ENCODE measurements at regions not wholly inside any gene's neighbourhood (a gene's known extent, or its start where the extent isn't known, plus 50 kb on each side); places are given as distances from the start of the nearest gene placed in this dataset.

GRCh38 chr2:172334988-172335387 is 92.4 kb upstream of the ITGA6 start:
- Mint-ChIP-seq H3K4me1 (peaks cover 23% of the 10 kb centered on the region), H3K4me3 (no peak overlapping the region), H3K27ac (no peak overlapping the region), H3K36me3 (no peaks in the 10 kb centered on the region), H3K9me3 (no peaks in the 10 kb centered on the region), H3K27me3 (ENCODE audit: insufficient read depth, low read depth) (no peaks in the 10 kb centered on the region)
- no peak overlapping the region for H3K4me2 ChIP-seq
- no peaks in the 10 kb centered on the region for H3K27me3 ChIP-seq
- H2AFZ ChIP-seq (replicated peaks) = no peak overlapping the region
- H3F3A ChIP-seq (ENCODE audit: low read depth) = no peaks in the 10 kb centered on the region
- H3K36me3 ChIP-seq = no peaks in the 10 kb centered on the region
- H3K9ac ChIP-seq = no peak overlapping the region
- H3K79me2 ChIP-seq (ENCODE audit: low read depth) = no peaks in the 10 kb centered on the region
- no peaks in the 10 kb centered on the region for H4K20me1 ChIP-seq (ENCODE audit: low read depth)
- H3K4me3 ChIP-seq = no peak overlapping the region
- TF ChIP-seq EZH2 (IDR thresholded peaks at IDR 0.05) (no peak), EZH2phosphoT487 (IDR thresholded peaks at IDR 0.05) (no peak), CTCF (IDR thresholded peaks at IDR 0.05) (no peak)
- peaks cover 5% of the 10 kb centered on the region for H3K4me1 ChIP-seq
- no peaks in the 10 kb centered on the region for H3K9me3 ChIP-seq (ENCODE audit: low read depth)
- DNase-seq (ENCODE audit: low spot score) = no peak
- no peak overlapping the region for H3K27ac ChIP-seq

GRCh38 chr2:172335736-172336135 is 91.7 kb upstream of the ITGA6 start:
- no peak overlapping the region for H3K27ac ChIP-seq
- H3K4me3 Mint-ChIP-seq = no peak overlapping the region
- no peaks in the 10 kb centered on the region for H3K36me3 Mint-ChIP-seq
- H3K4me1 Mint-ChIP-seq = peaks cover 28% of the 10 kb centered on the region
- no peaks in the 10 kb centered on the region for H3K27me3 Mint-ChIP-seq (ENCODE audit: insufficient read depth, low read depth)
- H3K27ac Mint-ChIP-seq = no peak overlapping the region
- no peak overlapping the region for H3K4me2 ChIP-seq
- no peaks in the 10 kb centered on the region for H3K27me3 ChIP-seq
- TF ChIP-seq CTCF (IDR thresholded peaks at IDR 0.05) (no peak), EZH2 (IDR thresholded peaks at IDR 0.05) (no peak), EZH2phosphoT487 (IDR thresholded peaks at IDR 0.05) (no peak)
- H3K9me3 Mint-ChIP-seq = no peaks in the 10 kb centered on the region
- no peaks in the 10 kb centered on the region for H3K36me3 ChIP-seq
- no peaks in the 10 kb centered on the region for H3K79me2 ChIP-seq (ENCODE audit: low read depth)
- no peaks in the 10 kb centered on the region for H3K9me3 ChIP-seq (ENCODE audit: low read depth)
- no peaks in the 10 kb centered on the region for H4K20me1 ChIP-seq (ENCODE audit: low read depth)
- H3K4me3 ChIP-seq = no peak overlapping the region
- no peak for DNase-seq (ENCODE audit: low spot score)
- H2AFZ ChIP-seq (replicated peaks) = no peak overlapping the region
- no peaks in the 10 kb centered on the region for H3F3A ChIP-seq (ENCODE audit: low read depth)
- H3K9ac ChIP-seq = no peak overlapping the region
- H3K4me1 ChIP-seq = peaks cover 7% of the 10 kb centered on the region

GRCh38 chr2:172336681-172337080 is 90.7 kb upstream of the ITGA6 start:
- H3K79me2 ChIP-seq (ENCODE audit: low read depth) = no peaks in the 10 kb centered on the region
- DNase-seq (ENCODE audit: low spot score) = no peak
- no peak overlapping the region for H3K4me3 ChIP-seq
- TF ChIP-seq CTCF (IDR thresholded peaks at IDR 0.05) (no peak), EZH2 (IDR thresholded peaks at IDR 0.05) (no peak), EZH2phosphoT487 (IDR thresholded peaks at IDR 0.05) (no peak)
- peaks cover 1% of the 10 kb centered on the region for H3K9me3 Mint-ChIP-seq
- H3K27me3 Mint-ChIP-seq (ENCODE audit: insufficient read depth, low read depth) = peaks cover 2% of the 10 kb centered on the region
- H3K4me1 ChIP-seq = peaks cover 10% of the 10 kb centered on the region
- no peak overlapping the region for H3K27ac ChIP-seq
- no peaks in the 10 kb centered on the region for H3K9me3 ChIP-seq (ENCODE audit: low read depth)
- no peak overlapping the region for H2AFZ ChIP-seq (replicated peaks)
- no peaks in the 10 kb centered on the region for H3K27me3 ChIP-seq
- H3K4me1 Mint-ChIP-seq = peaks cover 34% of the 10 kb centered on the region
- no peaks in the 10 kb centered on the region for H3K36me3 Mint-ChIP-seq
- no peak overlapping the region for H3K4me3 Mint-ChIP-seq
- no peaks in the 10 kb centered on the region for H3K36me3 ChIP-seq
- peak overlapping the region; percentile 48 for H3K27ac Mint-ChIP-seq
- H4K20me1 ChIP-seq (ENCODE audit: low read depth) = no peaks in the 10 kb centered on the region
- no peak overlapping the region for H3K9ac ChIP-seq
- H3F3A ChIP-seq (ENCODE audit: low read depth) = no peaks in the 10 kb centered on the region
- H3K4me2 ChIP-seq = no peak overlapping the region

Measured in neural progenitor cell (in vitro differentiated cells).